ENCODE measurements at regions not wholly inside any gene's neighbourhood (a gene's known extent, or its start where the extent isn't known, plus 50 kb on each side); places are given as distances from the start of the nearest gene placed in this dataset.

DNA sequence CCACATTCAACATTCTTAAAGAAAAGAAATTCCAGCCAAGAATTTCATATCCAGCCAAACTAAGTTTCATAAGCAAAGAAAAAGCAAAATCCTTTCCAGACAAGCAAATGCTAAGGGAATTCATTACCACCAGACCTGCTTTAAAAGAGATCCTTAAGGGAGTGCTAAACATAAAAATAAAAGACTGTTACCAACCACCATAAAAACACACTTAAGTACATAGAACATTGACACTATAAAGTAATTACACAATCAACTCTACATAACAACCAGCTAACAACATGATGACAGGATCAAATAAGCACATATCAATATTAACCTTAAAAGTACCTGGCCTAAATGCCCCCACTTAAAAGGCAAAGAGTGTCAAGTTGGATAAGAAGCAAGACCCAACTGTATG, 153.5 kb downstream of the FTCDNL1 start:
- TF ChIP-seq, protein P1, sequence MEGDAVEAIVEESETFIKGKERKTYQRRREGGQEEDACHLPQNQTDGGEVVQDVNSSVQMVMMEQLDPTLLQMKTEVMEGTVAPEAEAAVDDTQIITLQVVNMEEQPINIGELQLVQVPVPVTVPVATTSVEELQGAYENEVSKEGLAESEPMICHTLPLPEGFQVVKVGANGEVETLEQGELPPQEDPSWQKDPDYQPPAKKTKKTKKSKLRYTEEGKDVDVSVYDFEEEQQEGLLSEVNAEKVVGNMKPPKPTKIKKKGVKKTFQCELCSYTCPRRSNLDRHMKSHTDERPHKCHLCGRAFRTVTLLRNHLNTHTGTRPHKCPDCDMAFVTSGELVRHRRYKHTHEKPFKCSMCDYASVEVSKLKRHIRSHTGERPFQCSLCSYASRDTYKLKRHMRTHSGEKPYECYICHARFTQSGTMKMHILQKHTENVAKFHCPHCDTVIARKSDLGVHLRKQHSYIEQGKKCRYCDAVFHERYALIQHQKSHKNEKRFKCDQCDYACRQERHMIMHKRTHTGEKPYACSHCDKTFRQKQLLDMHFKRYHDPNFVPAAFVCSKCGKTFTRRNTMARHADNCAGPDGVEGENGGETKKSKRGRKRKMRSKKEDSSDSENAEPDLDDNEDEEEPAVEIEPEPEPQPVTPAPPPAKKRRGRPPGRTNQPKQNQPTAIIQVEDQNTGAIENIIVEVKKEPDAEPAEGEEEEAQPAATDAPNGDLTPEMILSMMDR (IDR thresholded peaks at IDR 0.05), result no peak
- no peak for TF ChIP-seq POLR2A (IDR thresholded peaks at IDR 0.05)
- H3K4me3 ChIP-seq, result no peak overlapping the region
- intact Hi-C loops (cut with DNase I), result no loop called here
- DNase-seq (no peak), ATAC-seq (no peak)
- H3K27ac ChIP-seq, result no peak overlapping the region
- H3K9me3 ChIP-seq, result no peaks in the 10 kb centered on the region
- H3K27me3 ChIP-seq, result no peaks in the 10 kb centered on the region
- H3K4me1 ChIP-seq, result peaks cover 0 to 4% (median 0%) of the 10 kb centered on the region in 4 donors
- no peaks in the 10 kb centered on the region for H3K36me3 ChIP-seq

DNA sequence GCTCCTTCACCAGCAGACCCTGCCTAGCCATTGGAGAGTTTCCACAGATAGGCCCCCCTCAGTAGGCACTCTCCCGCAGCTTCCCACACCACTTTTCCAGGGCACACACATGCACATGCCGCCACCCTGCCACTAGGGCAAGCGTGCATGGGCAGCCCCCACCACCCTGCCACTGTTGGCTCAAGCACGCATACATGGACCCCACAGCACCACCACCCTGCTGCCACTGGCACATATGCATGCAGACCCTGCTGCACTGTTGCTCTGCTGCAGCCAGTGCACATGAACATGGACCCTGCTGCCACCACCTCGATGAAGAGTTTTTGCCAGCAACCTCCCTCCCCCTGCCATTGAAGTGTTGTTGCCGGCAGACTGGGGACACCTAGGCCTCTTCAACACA, 154.9 kb downstream of the FTCDNL1 start:
- 100% methylated on average over 1 of the region's 6 CpGs for WGBS (ENCODE audit: insufficient coverage, low coverage, low lambda C conversion rate, missing lambda C conversion rate)
- ATAC-seq (no peak), DNase-seq (peak in 1 of 3 donors; percentile 45)
- H3K4me3 ChIP-seq, result no peak overlapping the region
- no peaks in the 10 kb centered on the region for H3K36me3 ChIP-seq
- no peaks in the 10 kb centered on the region for H3K9me3 ChIP-seq
- peaks cover 0 to 6% (median 0%) of the 10 kb centered on the region in 4 donors for H3K4me1 ChIP-seq
- TF ChIP-seq POLR2A (IDR thresholded peaks at IDR 0.05), result no peak
- TF ChIP-seq, protein P1 (IDR thresholded peaks at IDR 0.05), result no peak
- H3K27me3 ChIP-seq, result no peaks in the 10 kb centered on the region
- intact Hi-C loops (cut with DNase I), result no loop called here
- no peak overlapping the region for H3K27ac ChIP-seq

DNA sequence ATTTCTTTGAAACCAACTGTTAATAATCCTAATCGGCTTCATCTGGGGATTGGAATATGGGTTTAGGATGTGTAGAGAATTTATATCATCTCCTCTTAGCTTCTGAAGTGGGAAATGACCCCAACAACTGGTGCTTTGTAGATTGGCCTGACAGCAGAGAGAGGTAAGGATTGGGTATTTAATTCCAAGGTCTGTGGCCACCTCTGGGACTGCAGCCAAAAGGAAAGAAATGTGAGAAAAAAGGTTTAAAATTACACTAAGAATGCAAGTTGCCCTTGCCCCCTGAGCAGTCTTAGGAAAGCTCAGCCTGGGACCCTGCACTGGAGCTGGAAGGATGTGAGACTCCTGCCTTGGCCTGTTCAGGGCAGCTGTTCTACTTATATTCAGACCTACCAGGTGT, 157.1 kb downstream of the FTCDNL1 start:
- H3K27ac ChIP-seq, result no peak overlapping the region
- no peaks in the 10 kb centered on the region for H3K36me3 ChIP-seq
- no peaks in the 10 kb centered on the region for H3K27me3 ChIP-seq
- DNase-seq (no peak), ATAC-seq (no peak)
- H3K4me3 ChIP-seq, result no peak overlapping the region
- WGBS (ENCODE audit: insufficient coverage, low coverage, low lambda C conversion rate, missing lambda C conversion rate), result 83% methylated on average over 1 of the region's 1 CpG
- H3K9me3 ChIP-seq, result no peaks in the 10 kb centered on the region
- TF ChIP-seq POLR2A (IDR thresholded peaks at IDR 0.05), result no peak
- TF ChIP-seq, protein P1 (IDR thresholded peaks at IDR 0.05), result no peak
- peaks cover 0 to 6% (median 0%) of the 10 kb centered on the region in 4 donors for H3K4me1 ChIP-seq
- intact Hi-C loops (cut with DNase I), result no loop called here

DNA sequence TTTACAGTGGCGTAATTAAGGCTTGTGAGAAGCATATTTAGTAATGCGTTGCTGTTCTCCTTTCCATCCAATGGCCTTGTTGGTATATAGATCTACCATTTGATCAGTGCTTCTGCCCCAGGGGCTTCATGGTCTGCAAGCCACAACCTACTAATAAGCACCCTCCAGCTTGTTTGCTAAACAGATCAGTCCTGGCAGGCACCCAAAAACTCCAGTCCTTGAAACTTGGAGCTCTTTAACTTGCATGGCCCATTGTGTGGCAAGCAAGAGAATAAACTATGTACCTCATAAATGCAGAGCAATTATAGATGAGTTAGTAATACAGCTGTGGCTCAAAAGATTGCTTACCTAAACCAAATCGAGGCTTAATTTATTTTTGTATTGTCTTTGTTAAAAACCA, 158.5 kb downstream of the FTCDNL1 start:
- peak; percentile 35 to 56 (median 52) for DNase-seq
- H3K4me3 ChIP-seq, result no peak overlapping the region
- intact Hi-C loops (cut with DNase I), result no loop called here
- no peak overlapping the region for H3K27ac ChIP-seq
- H3K27me3 ChIP-seq, result no peaks in the 10 kb centered on the region
- ATAC-seq, result peak; percentile 22 to 62 (median 48)
- WGBS (ENCODE audit: insufficient coverage, low coverage, low lambda C conversion rate, missing lambda C conversion rate), result 75% methylated on average over 3 of the region's 3 CpGs
- no peaks in the 10 kb centered on the region for H3K36me3 ChIP-seq
- peaks cover 0 to 6% (median 0%) of the 10 kb centered on the region in 4 donors for H3K4me1 ChIP-seq
- TF ChIP-seq, protein P1 (IDR thresholded peaks at IDR 0.05), result no peak
- TF ChIP-seq POLR2A (IDR thresholded peaks at IDR 0.05), result no peak
- no peaks in the 10 kb centered on the region for H3K9me3 ChIP-seq

DNA sequence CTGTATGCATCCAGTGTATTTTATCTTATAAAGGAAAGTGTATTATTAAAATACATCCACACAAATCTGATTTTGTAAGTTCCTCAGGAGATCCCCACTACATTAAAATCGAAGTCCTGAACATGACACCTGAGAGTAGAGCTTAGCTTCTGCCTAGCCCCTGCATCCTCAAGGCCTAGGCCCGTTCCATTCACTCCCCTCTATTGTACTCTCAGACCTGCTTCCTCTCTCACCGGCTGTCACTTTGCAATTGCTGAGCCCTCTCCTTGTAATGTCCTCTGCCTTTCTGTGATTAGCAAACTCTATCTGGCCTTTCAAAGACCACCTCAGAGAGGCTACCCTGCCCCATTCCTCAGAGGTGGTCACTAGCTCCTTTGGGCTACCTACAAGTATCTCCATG, 160.8 kb downstream of the FTCDNL1 start:
- ATAC-seq (no peak), DNase-seq (no peak)
- no peaks in the 10 kb centered on the region for H3K27me3 ChIP-seq
- H3K9me3 ChIP-seq, result no peaks in the 10 kb centered on the region
- H3K36me3 ChIP-seq, result no peaks in the 10 kb centered on the region
- peaks cover 0 to 6% (median 0%) of the 10 kb centered on the region in 4 donors for H3K4me1 ChIP-seq
- intact Hi-C loops (cut with DNase I), result no loop called here
- WGBS (ENCODE audit: insufficient coverage, low coverage, low lambda C conversion rate, missing lambda C conversion rate), result 86% methylated on average over 3 of the region's 3 CpGs
- H3K4me3 ChIP-seq, result no peak overlapping the region
- no peak for TF ChIP-seq POLR2A (IDR thresholded peaks at IDR 0.05)
- TF ChIP-seq, protein P1 (IDR thresholded peaks at IDR 0.05), result no peak
- H3K27ac ChIP-seq, result no peak overlapping the region

All from right lobe of liver (tissue), 6 donors.